ENCODE measurements at regions not wholly inside any gene's neighbourhood (a gene's known extent, or its start where the extent isn't known, plus 50 kb on each side); places are given as distances from the start of the nearest gene placed in this dataset.

DNA sequence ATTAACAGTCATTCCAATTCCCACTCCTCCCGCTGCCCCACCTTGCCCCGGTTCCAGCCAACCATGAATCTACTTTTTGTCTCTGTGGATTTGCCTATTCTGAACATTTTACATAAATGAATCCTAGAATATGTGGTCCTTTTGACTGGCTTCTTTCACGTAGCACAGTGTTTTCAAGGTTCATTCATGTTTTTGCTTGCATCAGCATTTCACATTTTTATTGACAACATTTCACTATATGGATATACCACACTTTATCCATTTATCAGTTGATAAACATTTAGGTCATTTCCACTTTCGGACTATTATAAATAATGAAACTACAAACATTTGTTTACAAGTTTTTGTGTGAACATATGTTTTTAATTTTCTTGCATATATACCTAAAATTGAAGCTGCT is 182.0 kb downstream of the ZNF248 start (continued):
- TF ChIP-seq, protein P1, sequence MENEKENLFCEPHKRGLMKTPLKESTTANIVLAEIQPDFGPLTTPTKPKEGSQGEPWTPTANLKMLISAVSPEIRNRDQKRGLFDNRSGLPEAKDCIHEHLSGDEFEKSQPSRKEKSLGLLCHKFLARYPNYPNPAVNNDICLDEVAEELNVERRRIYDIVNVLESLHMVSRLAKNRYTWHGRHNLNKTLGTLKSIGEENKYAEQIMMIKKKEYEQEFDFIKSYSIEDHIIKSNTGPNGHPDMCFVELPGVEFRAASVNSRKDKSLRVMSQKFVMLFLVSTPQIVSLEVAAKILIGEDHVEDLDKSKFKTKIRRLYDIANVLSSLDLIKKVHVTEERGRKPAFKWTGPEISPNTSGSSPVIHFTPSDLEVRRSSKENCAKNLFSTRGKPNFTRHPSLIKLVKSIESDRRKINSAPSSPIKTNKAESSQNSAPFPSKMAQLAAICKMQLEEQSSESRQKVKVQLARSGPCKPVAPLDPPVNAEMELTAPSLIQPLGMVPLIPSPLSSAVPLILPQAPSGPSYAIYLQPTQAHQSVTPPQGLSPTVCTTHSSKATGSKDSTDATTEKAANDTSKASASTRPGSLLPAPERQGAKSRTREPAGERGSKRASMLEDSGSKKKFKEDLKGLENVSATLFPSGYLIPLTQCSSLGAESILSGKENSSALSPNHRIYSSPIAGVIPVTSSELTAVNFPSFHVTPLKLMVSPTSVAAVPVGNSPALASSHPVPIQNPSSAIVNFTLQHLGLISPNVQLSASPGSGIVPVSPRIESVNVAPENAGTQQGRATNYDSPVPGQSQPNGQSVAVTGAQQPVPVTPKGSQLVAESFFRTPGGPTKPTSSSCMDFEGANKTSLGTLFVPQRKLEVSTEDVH (IDR thresholded peaks at IDR 0.05; ENCODE audit: low read depth, partially characterized antibody): no peak
- TF ChIP-seq TARDBP (IDR thresholded peaks at IDR 0.05; ENCODE audit: borderline replicate concordance): no peak
- TF ChIP-seq MYB (IDR thresholded peaks at IDR 0.05; ENCODE audit: borderline replicate concordance, low read depth, low read length): no peak
- no peak for TF ChIP-seq HCFC1 (IDR thresholded peaks at IDR 0.05; ENCODE audit: low read length)

DNA sequence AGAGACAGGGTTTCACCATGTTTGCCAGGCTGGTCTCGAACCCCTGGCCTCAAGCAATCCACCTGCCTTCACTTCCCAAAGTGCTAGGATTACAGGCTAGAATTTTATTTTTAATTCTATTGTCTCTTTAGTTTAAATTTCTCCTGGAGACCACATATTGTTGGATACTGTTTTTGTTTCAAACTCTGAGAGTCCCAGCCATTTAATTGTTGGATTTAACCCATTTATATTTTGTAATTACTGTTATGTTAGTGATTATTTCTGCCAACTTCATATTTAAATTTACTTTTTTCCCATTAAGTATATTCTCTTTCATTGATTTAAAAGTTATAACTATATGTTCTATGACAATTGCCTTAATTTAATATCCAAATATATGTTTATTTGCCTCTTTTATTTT is 185.6 kb downstream of the ZNF248 start:
- TF ChIP-seq, protein P2, sequence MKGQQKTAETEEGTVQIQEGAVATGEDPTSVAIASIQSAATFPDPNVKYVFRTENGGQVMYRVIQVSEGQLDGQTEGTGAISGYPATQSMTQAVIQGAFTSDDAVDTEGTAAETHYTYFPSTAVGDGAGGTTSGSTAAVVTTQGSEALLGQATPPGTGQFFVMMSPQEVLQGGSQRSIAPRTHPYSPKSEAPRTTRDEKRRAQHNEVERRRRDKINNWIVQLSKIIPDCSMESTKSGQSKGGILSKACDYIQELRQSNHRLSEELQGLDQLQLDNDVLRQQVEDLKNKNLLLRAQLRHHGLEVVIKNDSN (IDR thresholded peaks at IDR 0.05; ENCODE audit: borderline replicate concordance, extremely low read length, insufficient read depth, low read depth, low read length): no peak
- TF ChIP-seq, protein P3, sequence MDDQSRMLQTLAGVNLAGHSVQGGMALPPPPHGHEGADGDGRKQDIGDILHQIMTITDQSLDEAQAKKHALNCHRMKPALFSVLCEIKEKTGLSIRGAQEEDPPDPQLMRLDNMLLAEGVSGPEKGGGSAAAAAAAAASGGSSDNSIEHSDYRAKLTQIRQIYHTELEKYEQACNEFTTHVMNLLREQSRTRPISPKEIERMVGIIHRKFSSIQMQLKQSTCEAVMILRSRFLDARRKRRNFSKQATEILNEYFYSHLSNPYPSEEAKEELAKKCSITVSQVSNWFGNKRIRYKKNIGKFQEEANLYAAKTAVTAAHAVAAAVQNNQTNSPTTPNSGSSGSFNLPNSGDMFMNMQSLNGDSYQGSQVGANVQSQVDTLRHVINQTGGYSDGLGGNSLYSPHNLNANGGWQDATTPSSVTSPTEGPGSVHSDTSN (IDR thresholded peaks at IDR 0.05; ENCODE audit: insufficient replicate concordance, low read depth, low read length): no peak
- TF ChIP-seq POLR2AphosphoS2 (IDR thresholded peaks at IDR 0.05; ENCODE audit: low read depth, low read length) (no peak), BMI1 (IDR thresholded peaks at IDR 0.05; ENCODE audit: borderline replicate concordance) (no peak)
- Histone ChIP-seq H3K27me3 (replicated peaks in 1 of 2; ENCODE audit: control insufficient read depth in 2 of 2, insufficient read depth in 2 of 2, low read length in 1 of 2) (no peaks in the 10 kb centered on the region), H3K4me2 (ENCODE audit: control insufficient read depth, insufficient read depth) (no peak overlapping the region), H2AFZ (ENCODE audit: control insufficient read depth, low read depth, low read length) (no peak overlapping the region), H3K36me3 (ENCODE audit: control insufficient read depth in 2 of 2, insufficient read depth in 2 of 2, low read length in 1 of 2) (no peaks in the 10 kb centered on the region), H3K79me2 (ENCODE audit: control insufficient read depth, insufficient read depth, low read length) (no peaks in the 10 kb centered on the region), H3K9ac (ENCODE audit: control insufficient read depth, insufficient read depth, low read length) (no peak overlapping the region), H3K4me1 (ENCODE audit: control insufficient read depth, insufficient read depth, low read length) (no peaks in the 10 kb centered on the region), H3K4me3 (no peak overlapping the region), H3K27ac (ENCODE audit: control insufficient read depth, insufficient read depth) (no peak overlapping the region), H4K20me1 (ENCODE audit: control insufficient read depth, insufficient read depth) (no peaks in the 10 kb centered on the region), H3K9me3 (replicated peaks; ENCODE audit: control insufficient read depth, insufficient read depth, low read length) (no peaks in the 10 kb centered on the region)
- RAD21 ChIA-PET (ENCODE audit: unreplicated experiment): no interaction called here
- WGBS (ENCODE audit: insufficient coverage, insufficient replicate concordance, low lambda C conversion rate, missing lambda C conversion rate): 0% methylated on average over 1 of the region's 1 CpG
- intact Hi-C loops (cut with micrococcal nuclease; ENCODE audit: unreplicated experiment): no loop called here
- CTCF ChIA-PET: no interaction called here
- POLR2A ChIA-PET: no interaction called here
- no peak for DNase-seq (ENCODE audit: low read depth, low spot score)
- in situ Hi-C loops (cut with MboI): no loop called here
- SMC1A ChIA-PET (ENCODE audit: uncharacterized antibody, unreplicated experiment): no interaction called here
- no peak for FAIRE-seq
- no peak for ATAC-seq
- BruUV-seq (replicated peaks): no TSS peak

Data from GM12878 (cell line).